ENCODE measurements at regions not wholly inside any gene's neighbourhood (a gene's known extent, or its start where the extent isn't known, plus 50 kb on each side); places are given as distances from the start of the nearest gene placed in this dataset.

DNA sequence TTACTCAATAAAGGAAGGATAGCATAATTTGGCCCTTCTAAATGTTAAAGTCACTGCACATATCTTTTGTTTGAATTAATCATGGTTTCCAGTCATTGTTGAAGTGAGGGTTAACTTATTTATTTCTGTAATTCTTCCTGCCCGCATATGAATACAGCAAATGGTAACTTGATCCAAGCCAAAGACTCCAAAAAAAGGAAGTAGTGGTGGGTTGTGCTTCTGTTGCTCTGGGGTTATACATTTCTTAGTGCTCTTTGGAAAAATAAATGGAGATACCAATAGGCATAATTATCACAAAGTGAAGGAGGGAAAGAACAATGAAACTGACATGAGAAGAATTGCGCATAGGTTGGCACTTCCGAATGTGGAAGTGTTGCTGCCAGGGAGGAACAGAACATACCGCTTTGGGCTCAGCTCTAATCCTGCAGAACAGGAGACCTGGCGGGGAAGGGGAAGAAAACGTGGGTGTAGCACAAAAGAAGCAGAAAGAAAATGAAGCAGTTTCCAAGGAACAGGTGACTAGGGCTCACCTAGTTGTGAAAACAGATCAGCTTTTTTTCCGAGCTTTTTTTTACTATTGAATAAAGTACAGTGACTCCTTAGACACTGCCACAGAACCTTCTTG is 69.7 kb upstream of the TAF11L2 start:
- H3K27ac Mint-ChIP-seq, result no peak overlapping the region
- H3K9me3 Mint-ChIP-seq, result no peaks in the 10 kb centered on the region
- TF ChIP-seq CTCF (IDR thresholded peaks at IDR 0.05), result no peak
- DNase-seq, result no peak
- H3K4me3 Mint-ChIP-seq, result no peak overlapping the region
- H3K36me3 Mint-ChIP-seq (ENCODE audit: low read depth), result no peaks in the 10 kb centered on the region
- peaks cover 4% of the 10 kb centered on the region for H3K27me3 Mint-ChIP-seq (ENCODE audit: low read depth, poor library complexity)
- H3K4me1 Mint-ChIP-seq, result peaks cover 30% of the 10 kb centered on the region

DNA sequence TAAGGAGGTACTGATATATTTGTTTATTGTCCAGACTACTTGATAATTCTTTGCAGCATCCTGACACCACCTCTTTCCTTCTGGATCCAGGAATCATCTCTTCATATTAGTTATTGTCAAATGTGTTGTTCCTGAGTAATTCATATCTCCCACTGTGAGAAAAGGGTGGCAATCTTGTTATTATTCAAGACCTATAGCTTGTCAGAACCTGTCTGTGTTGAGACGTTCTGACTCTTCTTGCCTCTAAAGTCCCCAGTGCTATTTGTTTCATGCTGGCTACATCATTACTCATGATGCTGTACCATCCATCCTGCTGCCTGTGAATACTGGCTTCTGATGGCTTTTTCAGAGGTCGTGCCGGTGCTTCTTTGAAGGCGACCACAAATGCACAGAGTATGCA is 68.7 kb upstream of the TAF11L2 start:
- no peak overlapping the region for H3K27ac Mint-ChIP-seq

DNA sequence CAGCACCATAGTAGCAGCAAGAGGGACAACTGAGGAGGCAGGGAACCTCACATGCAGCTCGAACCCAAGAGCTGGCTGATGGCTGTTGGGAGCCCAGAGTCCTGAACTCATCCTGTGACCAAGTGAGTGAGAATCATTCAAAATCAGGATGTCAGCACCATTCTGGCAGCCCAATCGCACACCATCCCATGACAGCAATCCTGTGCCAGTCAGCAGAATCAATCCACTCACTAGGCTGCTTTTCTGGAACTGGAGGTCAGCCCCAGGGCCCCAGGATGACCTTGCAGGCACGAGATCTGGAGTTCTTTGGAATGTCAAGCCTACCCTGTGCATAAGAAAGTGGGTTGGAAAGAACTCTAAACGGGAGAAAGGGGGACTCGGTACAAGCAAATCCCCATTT is 67.8 kb upstream of the TAF11L2 start:
- H3K36me3 Mint-ChIP-seq (ENCODE audit: low read depth), result no peaks in the 10 kb centered on the region
- TF ChIP-seq CTCF (IDR thresholded peaks at IDR 0.05), result no peak
- peaks cover 4% of the 10 kb centered on the region for H3K27me3 Mint-ChIP-seq (ENCODE audit: low read depth, poor library complexity)

More for the DNA sequence above, 68.7 kb upstream of the TAF11L2 start:
- Mint-ChIP-seq H3K4me1 (peaks cover 29% of the 10 kb centered on the region), H3K27me3 (ENCODE audit: low read depth, poor library complexity) (peaks cover 4% of the 10 kb centered on the region), H3K36me3 (ENCODE audit: low read depth) (no peaks in the 10 kb centered on the region), H3K9me3 (no peaks in the 10 kb centered on the region), H3K4me3 (no peak overlapping the region)
- DNase-seq, result no peak
- TF ChIP-seq CTCF (IDR thresholded peaks at IDR 0.05), result no peak

GRCh38 chr5:17431272-17432050 is 66.6 kb upstream of the TAF11L2 start:
- Mint-ChIP-seq H3K27me3 (ENCODE audit: low read depth, poor library complexity) (peaks cover 4% of the 10 kb centered on the region), H3K36me3 (ENCODE audit: low read depth) (no peaks in the 10 kb centered on the region), H3K27ac (no peak overlapping the region), H3K9me3 (no peaks in the 10 kb centered on the region), H3K4me1 (peaks cover 8% of the 10 kb centered on the region), H3K4me3 (no peak overlapping the region)
- no peak for TF ChIP-seq CTCF (IDR thresholded peaks at IDR 0.05)
- no peak for DNase-seq

More for the DNA sequence above, 67.8 kb upstream of the TAF11L2 start:
- Mint-ChIP-seq H3K4me1 (peaks cover 20% of the 10 kb centered on the region), H3K27ac (no peak overlapping the region), H3K4me3 (no peak overlapping the region), H3K9me3 (no peaks in the 10 kb centered on the region)
- no peak for DNase-seq

- H3K27ac Mint-ChIP-seq, result no peak overlapping the region
- TF ChIP-seq CTCF (IDR thresholded peaks at IDR 0.05), result no peak
- no peak overlapping the region for H3K4me3 Mint-ChIP-seq
- peaks cover 5% of the 10 kb centered on the region for H3K4me1 Mint-ChIP-seq
- peaks cover 7% of the 10 kb centered on the region for H3K27me3 Mint-ChIP-seq (ENCODE audit: low read depth, poor library complexity)
- no peak for DNase-seq
- no peaks in the 10 kb centered on the region for H3K36me3 Mint-ChIP-seq (ENCODE audit: low read depth)
- no peaks in the 10 kb centered on the region for H3K9me3 Mint-ChIP-seq
Observed at GRCh38 chr5:17432569-17432968, 65.5 kb upstream of the TAF11L2 start.
